ENCODE measurements at regions not wholly inside any gene's neighbourhood (a gene's known extent, or its start where the extent isn't known, plus 50 kb on each side); places are given as distances from the start of the nearest gene placed in this dataset.

GRCh38 chr12:60191676-60192359 lies 596.0 kb downstream of the SLC16A7 start:
- TF ChIP-seq CTCF (optimal IDR thresholded peaks at IDR 0.05 in 1 of 3, IDR thresholded peaks at IDR 0.05 in 1 of 3, conservative IDR thresholded peaks at IDR 0.05 in 1 of 3; ENCODE audit: extremely low read depth in 1 of 3, insufficient read depth in 2 of 3, low read length in 3 of 3): no peak
- no peak for TF ChIP-seq EZH2 (IDR thresholded peaks at IDR 0.05; ENCODE audit: low read length)
